ENCODE measurements at regions not wholly inside any gene's neighbourhood (a gene's known extent, or its start where the extent isn't known, plus 50 kb on each side); places are given as distances from the start of the nearest gene placed in this dataset.
A peak's percentile ranks its signal among the peaks of the same experiment; 100 is the strongest.
"Not testable (repeated sequence)": the region's sequence is repeated elsewhere in the genome, so short reads cannot be mapped to it uniquely, and the experiment has no call there.

GRCh38 chr6:3977875-3978711 is 100.8 kb downstream of the FAM217A start:
- Mint-ChIP-seq H3K27me3 (peaks cover 14% of the 10 kb centered on the region), H3K9me3 (peaks cover 5% of the 10 kb centered on the region), H3K4me1 (peaks cover 10% of the 10 kb centered on the region), H3K4me3 (peak overlapping the region; percentile 60), H3K36me3 (ENCODE audit: insufficient read depth) (no peaks in the 10 kb centered on the region), H3K27ac (ENCODE audit: low read depth) (no peak overlapping the region)
- peak; percentile 97 for ATAC-seq (replicated peaks; ENCODE audit: extremely low read depth, poor library complexity, severe bottlenecking)
- peak in 1 of 2 donors; percentile 42 for DNase-seq (ENCODE audit: low spot score in 2 of 2)

GRCh38 chr6:3978966-3979365 is 100.0 kb downstream of the FAM217A start:
- ATAC-seq (replicated peaks; ENCODE audit: extremely low read depth, poor library complexity, severe bottlenecking) = not testable (repeated sequence)
- peaks cover 10% of the 10 kb centered on the region for H3K4me1 Mint-ChIP-seq

GRCh38 chr6:3981917-3982316 is 97.0 kb downstream of the FAM217A start:
- no peak overlapping the region for H3K4me3 Mint-ChIP-seq

More at GRCh38 chr6:3978966-3979365, 100.0 kb downstream of the FAM217A start:
- H3K4me3 Mint-ChIP-seq; DNase-seq (ENCODE audit: low spot score in 2 of 2); H3K36me3 Mint-ChIP-seq (ENCODE audit: insufficient read depth); H3K9me3 Mint-ChIP-seq; H3K27ac Mint-ChIP-seq (ENCODE audit: low read depth): not testable (repeated sequence)
- peaks cover 11% of the 10 kb centered on the region for H3K27me3 Mint-ChIP-seq

GRCh38 chr6:3983778-3984177 is 95.2 kb downstream of the FAM217A start:
- no peak overlapping the region for H3K27ac Mint-ChIP-seq (ENCODE audit: low read depth)
- H3K4me3 Mint-ChIP-seq = no peak overlapping the region
- H3K36me3 Mint-ChIP-seq (ENCODE audit: insufficient read depth) = no peaks in the 10 kb centered on the region
- ATAC-seq (replicated peaks; ENCODE audit: extremely low read depth, poor library complexity, severe bottlenecking) = no peak
- no peaks in the 10 kb centered on the region for H3K27me3 Mint-ChIP-seq
- H3K9me3 Mint-ChIP-seq = peaks cover 5% of the 10 kb centered on the region
- H3K4me1 Mint-ChIP-seq = no peaks in the 10 kb centered on the region
- no peak for DNase-seq (ENCODE audit: low spot score in 2 of 2)

More at GRCh38 chr6:3981917-3982316, 97.0 kb downstream of the FAM217A start:
- Mint-ChIP-seq H3K27me3 (no peaks in the 10 kb centered on the region), H3K4me1 (peaks cover 10% of the 10 kb centered on the region), H3K27ac (ENCODE audit: low read depth) (no peak overlapping the region), H3K36me3 (ENCODE audit: insufficient read depth) (no peaks in the 10 kb centered on the region), H3K9me3 (peaks cover 5% of the 10 kb centered on the region)
- DNase-seq (ENCODE audit: low spot score in 2 of 2) = no peak
- ATAC-seq (replicated peaks; ENCODE audit: extremely low read depth, poor library complexity, severe bottlenecking) = no peak

- Mint-ChIP-seq H3K4me3 (no peak overlapping the region), H3K9me3 (peaks cover 5% of the 10 kb centered on the region), H3K27me3 (no peaks in the 10 kb centered on the region), H3K36me3 (ENCODE audit: insufficient read depth) (no peaks in the 10 kb centered on the region), H3K27ac (ENCODE audit: low read depth) (no peak overlapping the region), H3K4me1 (no peaks in the 10 kb centered on the region)
- no peak for DNase-seq (ENCODE audit: low spot score in 2 of 2)
- no peak for ATAC-seq (replicated peaks; ENCODE audit: extremely low read depth, poor library complexity, severe bottlenecking)
Measured at GRCh38 chr6:3984494-3984893, 94.4 kb downstream of the FAM217A start.

- no peak for DNase-seq (ENCODE audit: low spot score in 2 of 2)
- H3K27me3 Mint-ChIP-seq = no peaks in the 10 kb centered on the region
- H3K9me3 Mint-ChIP-seq = peaks cover 5% of the 10 kb centered on the region
- H3K27ac Mint-ChIP-seq (ENCODE audit: low read depth) = no peak overlapping the region
- H3K4me1 Mint-ChIP-seq = peaks cover 8% of the 10 kb centered on the region
- H3K36me3 Mint-ChIP-seq (ENCODE audit: insufficient read depth) = no peaks in the 10 kb centered on the region
- no peak overlapping the region for H3K4me3 Mint-ChIP-seq
- ATAC-seq (replicated peaks; ENCODE audit: extremely low read depth, poor library complexity, severe bottlenecking) = no peak
Measured at GRCh38 chr6:3986241-3986640, 92.7 kb downstream of the FAM217A start.

GRCh38 chr6:3987053-3987452 is 91.9 kb downstream of the FAM217A start:
- H3K9me3 Mint-ChIP-seq = peaks cover 2% of the 10 kb centered on the region
- DNase-seq (ENCODE audit: low spot score in 2 of 2) = no peak
- peaks cover 8% of the 10 kb centered on the region for H3K4me1 Mint-ChIP-seq
- no peaks in the 10 kb centered on the region for H3K27me3 Mint-ChIP-seq
- no peak overlapping the region for H3K27ac Mint-ChIP-seq (ENCODE audit: low read depth)
- no peak overlapping the region for H3K4me3 Mint-ChIP-seq
- no peaks in the 10 kb centered on the region for H3K36me3 Mint-ChIP-seq (ENCODE audit: insufficient read depth)
- ATAC-seq (replicated peaks; ENCODE audit: extremely low read depth, poor library complexity, severe bottlenecking) = no peak

GRCh38 chr6:3987576-3987975 is 91.4 kb downstream of the FAM217A start:
- no peaks in the 10 kb centered on the region for H3K9me3 Mint-ChIP-seq
- H3K4me1 Mint-ChIP-seq = peaks cover 8% of the 10 kb centered on the region
- no peaks in the 10 kb centered on the region for H3K36me3 Mint-ChIP-seq (ENCODE audit: insufficient read depth)
- DNase-seq (ENCODE audit: low spot score in 2 of 2) = no peak
- H3K27ac Mint-ChIP-seq (ENCODE audit: low read depth) = no peak overlapping the region
- no peak overlapping the region for H3K4me3 Mint-ChIP-seq
- no peak for ATAC-seq (replicated peaks; ENCODE audit: extremely low read depth, poor library complexity, severe bottlenecking)
- H3K27me3 Mint-ChIP-seq = no peaks in the 10 kb centered on the region

- DNase-seq (ENCODE audit: low spot score in 2 of 2) (peak; percentile 49 to 53), ATAC-seq (replicated peaks; ENCODE audit: extremely low read depth, poor library complexity, severe bottlenecking) (peak; percentile 62)
- no peak overlapping the region for H3K27ac Mint-ChIP-seq (ENCODE audit: low read depth)
- peaks cover 2% of the 10 kb centered on the region for H3K36me3 Mint-ChIP-seq (ENCODE audit: insufficient read depth)
- H3K4me3 Mint-ChIP-seq = no peak overlapping the region
- peaks cover 8% of the 10 kb centered on the region for H3K4me1 Mint-ChIP-seq
- no peaks in the 10 kb centered on the region for H3K9me3 Mint-ChIP-seq
- H3K27me3 Mint-ChIP-seq = no peaks in the 10 kb centered on the region
Measured at GRCh38 chr6:3990692-3991491, 88.0 kb downstream of the FAM217A start.

GRCh38 chr6:3991941-3992340 is 87.0 kb downstream of the FAM217A start:
- peaks cover 2% of the 10 kb centered on the region for H3K36me3 Mint-ChIP-seq (ENCODE audit: insufficient read depth)
- no peaks in the 10 kb centered on the region for H3K9me3 Mint-ChIP-seq
- H3K27me3 Mint-ChIP-seq = no peaks in the 10 kb centered on the region
- H3K4me1 Mint-ChIP-seq = peaks cover 8% of the 10 kb centered on the region
- ATAC-seq (replicated peaks; ENCODE audit: extremely low read depth, poor library complexity, severe bottlenecking) (no peak), DNase-seq (ENCODE audit: low spot score in 2 of 2) (no peak)
- peak overlapping the region; percentile 36 for H3K27ac Mint-ChIP-seq (ENCODE audit: low read depth)
- H3K4me3 Mint-ChIP-seq = no peak overlapping the region

GRCh38 chr6:3996349-3996748 is 82.6 kb downstream of the FAM217A start:
- H3K9me3 Mint-ChIP-seq = no peaks in the 10 kb centered on the region
- no peaks in the 10 kb centered on the region for H3K27me3 Mint-ChIP-seq
- H3K27ac Mint-ChIP-seq (ENCODE audit: low read depth) = no peak overlapping the region
- ATAC-seq (replicated peaks; ENCODE audit: extremely low read depth, poor library complexity, severe bottlenecking) (no peak), DNase-seq (ENCODE audit: low spot score in 2 of 2) (no peak)
- H3K4me3 Mint-ChIP-seq = no peak overlapping the region
- H3K36me3 Mint-ChIP-seq (ENCODE audit: insufficient read depth) = peaks cover 2% of the 10 kb centered on the region
- peaks cover 14% of the 10 kb centered on the region for H3K4me1 Mint-ChIP-seq

GRCh38 chr6:3997177-3997770 is 81.7 kb downstream of the FAM217A start:
- Mint-ChIP-seq H3K27me3 (no peaks in the 10 kb centered on the region), H3K9me3 (no peaks in the 10 kb centered on the region), H3K27ac (ENCODE audit: low read depth) (no peak overlapping the region), H3K4me3 (no peak overlapping the region), H3K36me3 (ENCODE audit: insufficient read depth) (peaks cover 3% of the 10 kb centered on the region), H3K4me1 (peaks cover 14% of the 10 kb centered on the region)
- DNase-seq (ENCODE audit: low spot score in 2 of 2) = no peak
- no peak for ATAC-seq (replicated peaks; ENCODE audit: extremely low read depth, poor library complexity, severe bottlenecking)
